OCI-LY7 (cell line): ENCODE measurements at regions not wholly inside any gene's neighbourhood (a gene's known extent, or its start where the extent isn't known, plus 50 kb on each side); places are given as distances from the start of the nearest gene placed in this dataset.

ENCODE experiments used
- EZH2phosphoT487 ChIP-seq: fragments of 200-600 bp; sonication (generic); IDR thresholded peaks from 2 replicates; pipeline ENCODE4 v1.6.1; 2018; ENCODE audit warnings: low read depth, borderline replicate concordance, mild to moderate bottlenecking, mixed run types, antibody characterized with exemption, low read length, moderate library complexity, mixed read lengths
- TF ChIP-seq, protein P1 (sequence below): fragments of 200-600 bp; sonication (generic); conservative IDR thresholded peaks from 2 replicates; pipeline ENCODE4 v1.5.1; 2014; ENCODE audit warnings: mild to moderate bottlenecking, antibody characterized with exemption, low read length, moderate library complexity, mixed read lengths

DNA sequence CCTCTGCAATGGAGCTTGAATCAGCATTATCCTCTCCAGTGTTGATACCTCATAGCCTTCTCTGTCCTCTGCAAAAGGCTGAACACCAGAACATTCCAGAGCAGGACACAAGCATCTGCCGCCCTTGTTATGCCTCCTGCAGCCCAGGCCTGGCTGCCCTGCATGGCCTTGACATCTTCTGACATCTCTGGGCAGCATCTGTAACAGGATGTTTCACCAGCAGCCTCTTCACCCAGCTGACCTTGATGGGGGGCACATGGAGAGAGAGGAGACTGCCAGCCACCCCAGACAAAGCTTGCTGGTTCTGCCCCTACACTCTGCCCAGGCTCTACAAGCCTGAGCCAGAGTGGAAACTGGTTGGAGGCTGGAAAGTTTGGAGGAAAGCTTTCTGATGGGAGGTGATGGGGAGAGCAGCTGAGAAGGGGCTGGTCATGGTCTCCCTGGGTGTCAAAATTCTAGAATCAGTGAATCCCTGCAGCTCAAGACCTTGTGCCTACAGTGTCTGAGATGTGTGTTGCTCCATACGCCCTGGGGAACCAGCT, 145.1 kb downstream of the MRPL14 start:
- no peak for TF ChIP-seq EZH2phosphoT487
- TF ChIP-seq, protein P1, sequence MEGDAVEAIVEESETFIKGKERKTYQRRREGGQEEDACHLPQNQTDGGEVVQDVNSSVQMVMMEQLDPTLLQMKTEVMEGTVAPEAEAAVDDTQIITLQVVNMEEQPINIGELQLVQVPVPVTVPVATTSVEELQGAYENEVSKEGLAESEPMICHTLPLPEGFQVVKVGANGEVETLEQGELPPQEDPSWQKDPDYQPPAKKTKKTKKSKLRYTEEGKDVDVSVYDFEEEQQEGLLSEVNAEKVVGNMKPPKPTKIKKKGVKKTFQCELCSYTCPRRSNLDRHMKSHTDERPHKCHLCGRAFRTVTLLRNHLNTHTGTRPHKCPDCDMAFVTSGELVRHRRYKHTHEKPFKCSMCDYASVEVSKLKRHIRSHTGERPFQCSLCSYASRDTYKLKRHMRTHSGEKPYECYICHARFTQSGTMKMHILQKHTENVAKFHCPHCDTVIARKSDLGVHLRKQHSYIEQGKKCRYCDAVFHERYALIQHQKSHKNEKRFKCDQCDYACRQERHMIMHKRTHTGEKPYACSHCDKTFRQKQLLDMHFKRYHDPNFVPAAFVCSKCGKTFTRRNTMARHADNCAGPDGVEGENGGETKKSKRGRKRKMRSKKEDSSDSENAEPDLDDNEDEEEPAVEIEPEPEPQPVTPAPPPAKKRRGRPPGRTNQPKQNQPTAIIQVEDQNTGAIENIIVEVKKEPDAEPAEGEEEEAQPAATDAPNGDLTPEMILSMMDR, result no peak
